Kidney (tissue), 13 donors: ENCODE measurements at regions not wholly inside any gene's neighbourhood (a gene's known extent, or its start where the extent isn't known, plus 50 kb on each side); places are given as distances from the start of the nearest gene placed in this dataset.
"Not testable (repeated sequence)": the region's sequence is repeated elsewhere in the genome, so short reads cannot be mapped to it uniquely, and the experiment has no call there.

Experiments
- DNase-seq, 5 donors: peaks; one replicate each; pipeline ENCODE4 v3.0.0-alpha.2; 2013 to 2020
- FAIRE-seq: peaks from 2 replicates; lab custom pipeline; 2012; peaks lifted over from hg19 to GRCh38; lab: Jason Lieb, UNC
- H3K27ac ChIP-seq, 2 donors: one replicate each; pipeline ENCODE4 v1.7.0; 2013; ENCODE audit warnings: low read depth in 2 of 2, low read length in 2 of 2, inconsistent platforms in 1 of 2
- H3K27me3 ChIP-seq: one replicate; pipeline ENCODE4 v1.7.1; 2013; ENCODE audit warnings: low read length, inconsistent platforms; ENCODE audit not compliant: control insufficient read depth, insufficient read depth
- H3K36me3 ChIP-seq, 3 donors: one replicate each; pipeline versions ENCODE4 v1.7.0 to v1.7.1; 2013; ENCODE audit warnings: low read length in 3 of 3, control low read depth in 1 of 3, inconsistent platforms in 1 of 3; ENCODE audit not compliant: insufficient read depth in 3 of 3, control insufficient read depth in 2 of 3
- H3K4me1 ChIP-seq, 3 donors: one replicate each; pipeline versions ENCODE4 v1.7.0 to v1.7.1; 2013; ENCODE audit warnings: low read length in 3 of 3, inconsistent platforms in 1 of 3, low read depth in 1 of 3; ENCODE audit not compliant: control insufficient read depth in 2 of 3, insufficient read depth in 2 of 3
- H3K4me3 ChIP-seq, 3 donors: one replicate each; pipeline versions ENCODE4 v1.7.0 to v1.8.1; 2013; ENCODE audit warnings: low read length in 3 of 3, control low read depth in 1 of 3, inconsistent platforms in 1 of 3
- H3K9ac ChIP-seq, 3 donors: one replicate each; pipeline versions ENCODE4 v1.7.0 to v1.7.1; 2013; ENCODE audit warnings: low read length in 3 of 3, control low read depth in 1 of 3, inconsistent platforms in 1 of 3
- H3K9me3 ChIP-seq, 3 donors: one replicate each; pipeline versions ENCODE4 v1.7.0 to v1.7.1; 2013; ENCODE audit warnings: low read length in 3 of 3, control low read depth in 1 of 3, inconsistent platforms in 1 of 3; ENCODE audit not compliant: control insufficient read depth in 2 of 3, insufficient read depth in 1 of 3
- intact Hi-C: fragments of 100-400 bp; cut with DNase I; formaldehyde crosslinking; loops from one replicate; pipeline ENCODE4 v1.11.1; 2022
- TF ChIP-seq, protein P1 (sequence below): IDR thresholded peaks from 3 replicates; pipeline ENCODE4 v1.5.1; 2012; ENCODE audit warnings: mild to moderate bottlenecking, moderate library complexity, borderline replicate concordance; ENCODE audit not compliant: insufficient read depth; ENCODE audit errors: extremely low read depth
- donor health status: control.
- donor health status: control.
- donor health status: control.
- donor health status: control.
- donor health status: control.
- donor health status: DM: yes; HTN: yes; CAD: no.
- donor health status: Normal renal cell carcinoma (clear cell type).

DNA sequence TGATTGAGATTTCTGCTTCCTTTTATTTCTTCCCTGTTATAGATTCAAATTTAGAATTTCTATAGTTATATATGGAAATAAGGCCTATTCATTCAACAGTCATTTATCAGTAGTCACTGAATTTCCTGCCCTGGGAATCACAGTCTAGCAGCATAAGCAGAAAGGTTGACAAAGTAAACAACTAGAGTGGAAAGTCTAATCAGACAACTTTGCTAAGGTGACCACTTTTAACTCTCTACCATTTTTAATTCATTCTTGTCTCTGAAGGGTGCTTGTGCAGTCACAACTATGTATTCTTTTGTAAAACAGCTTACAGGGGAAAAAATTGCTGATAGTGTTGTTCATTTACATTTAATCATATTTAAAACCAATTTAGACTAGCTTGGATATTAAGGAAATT, 66.1 kb upstream of the PLA2G4A start:
- intact Hi-C loops = no loop called here
- H3K4me3 ChIP-seq = no peak overlapping the region
- H3K36me3 ChIP-seq = no peaks in the 10 kb centered on the region
- no peaks in the 10 kb centered on the region for H3K9me3 ChIP-seq
- no peak overlapping the region for H3K9ac ChIP-seq
- H3K4me1 ChIP-seq = no peaks in the 10 kb centered on the region
- no peak overlapping the region for H3K27ac ChIP-seq
- H3K27me3 ChIP-seq = no peaks in the 10 kb centered on the region
- TF ChIP-seq, protein P1, sequence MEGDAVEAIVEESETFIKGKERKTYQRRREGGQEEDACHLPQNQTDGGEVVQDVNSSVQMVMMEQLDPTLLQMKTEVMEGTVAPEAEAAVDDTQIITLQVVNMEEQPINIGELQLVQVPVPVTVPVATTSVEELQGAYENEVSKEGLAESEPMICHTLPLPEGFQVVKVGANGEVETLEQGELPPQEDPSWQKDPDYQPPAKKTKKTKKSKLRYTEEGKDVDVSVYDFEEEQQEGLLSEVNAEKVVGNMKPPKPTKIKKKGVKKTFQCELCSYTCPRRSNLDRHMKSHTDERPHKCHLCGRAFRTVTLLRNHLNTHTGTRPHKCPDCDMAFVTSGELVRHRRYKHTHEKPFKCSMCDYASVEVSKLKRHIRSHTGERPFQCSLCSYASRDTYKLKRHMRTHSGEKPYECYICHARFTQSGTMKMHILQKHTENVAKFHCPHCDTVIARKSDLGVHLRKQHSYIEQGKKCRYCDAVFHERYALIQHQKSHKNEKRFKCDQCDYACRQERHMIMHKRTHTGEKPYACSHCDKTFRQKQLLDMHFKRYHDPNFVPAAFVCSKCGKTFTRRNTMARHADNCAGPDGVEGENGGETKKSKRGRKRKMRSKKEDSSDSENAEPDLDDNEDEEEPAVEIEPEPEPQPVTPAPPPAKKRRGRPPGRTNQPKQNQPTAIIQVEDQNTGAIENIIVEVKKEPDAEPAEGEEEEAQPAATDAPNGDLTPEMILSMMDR = no peak
- no peak for DNase-seq
- no peak for FAIRE-seq

DNA sequence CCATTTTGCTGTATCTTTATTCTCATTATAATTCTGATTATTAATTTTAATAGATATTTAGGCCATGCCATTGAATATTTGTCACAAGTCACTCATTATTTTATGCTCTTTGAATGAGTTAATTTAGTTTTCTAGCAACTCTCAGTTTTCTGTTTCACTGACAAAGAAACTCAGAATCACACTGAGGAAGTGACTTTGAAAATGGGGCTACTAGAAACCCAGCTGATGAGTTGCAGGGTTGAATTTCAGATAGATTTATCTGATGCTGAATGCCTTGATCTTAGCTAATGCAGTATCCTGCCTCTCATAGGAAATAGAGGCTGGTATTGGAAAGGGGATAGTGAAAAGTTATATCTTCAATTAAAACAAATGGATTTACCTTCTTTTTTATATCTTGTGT, 67.4 kb upstream of the PLA2G4A start:
- Histone ChIP-seq H3K4me1 (no peaks in the 10 kb centered on the region), H3K36me3 (no peaks in the 10 kb centered on the region), H3K9ac (no peak overlapping the region), H3K9me3 (no peaks in the 10 kb centered on the region), H3K27me3 (no peaks in the 10 kb centered on the region), H3K27ac (no peak overlapping the region), H3K4me3 (no peak overlapping the region)
- FAIRE-seq (no peak), DNase-seq (no peak)
- intact Hi-C loops = no loop called here
- TF ChIP-seq, protein P1 = no peak

DNA sequence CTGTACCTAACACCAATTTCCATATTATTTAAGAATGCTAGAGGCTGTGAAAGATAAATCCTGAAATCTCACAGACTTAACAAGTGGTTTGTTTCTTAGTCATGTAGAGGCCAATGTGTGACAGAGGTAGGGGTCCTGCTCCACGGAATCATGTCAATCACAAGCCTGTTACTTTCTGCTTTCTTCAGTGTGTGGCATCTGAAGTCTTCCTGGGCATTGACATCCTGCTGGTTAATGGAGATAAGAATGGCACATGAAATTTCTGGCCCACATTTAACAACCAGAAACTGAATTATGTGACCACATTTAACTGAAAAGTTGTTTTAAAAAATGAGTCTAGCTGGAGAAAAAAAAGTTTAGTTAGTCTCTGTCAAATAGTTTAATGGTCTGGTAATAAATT, 68.3 kb upstream of the PLA2G4A start:
- TF ChIP-seq, protein P1 = no peak

DNA sequence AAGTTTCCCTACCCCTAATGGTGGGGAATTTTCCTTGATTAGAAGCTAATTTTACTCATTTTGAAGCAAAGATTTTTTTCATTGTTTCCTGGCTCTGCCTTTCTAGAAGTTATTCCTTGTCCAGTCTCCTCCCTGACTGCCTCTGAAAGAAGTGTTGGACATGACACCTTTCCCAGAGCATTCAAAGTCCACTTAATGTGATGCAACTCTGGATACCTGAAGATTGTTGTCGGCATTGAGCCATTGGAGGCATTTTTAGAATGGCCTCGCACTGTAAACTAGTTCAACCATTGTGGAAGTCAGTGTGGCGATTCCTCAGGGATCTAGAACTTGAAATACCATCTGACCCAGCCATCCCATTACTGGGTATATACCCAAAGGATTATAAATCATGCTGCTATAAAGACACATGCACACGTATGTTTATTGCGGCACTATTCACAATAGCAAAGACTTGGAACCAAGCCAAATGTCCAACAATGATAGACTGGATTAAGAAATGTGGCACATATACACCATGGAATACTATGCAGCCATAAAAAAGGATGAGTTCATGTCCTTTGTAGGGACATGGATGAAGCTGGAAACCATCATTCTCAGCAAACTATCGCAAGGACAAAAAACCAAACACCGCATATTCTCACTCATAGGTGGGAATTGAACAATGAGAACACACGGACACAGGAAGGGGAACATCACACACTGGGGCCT, 69.7 kb upstream of the PLA2G4A start:
- H3K27me3 ChIP-seq, H3K4me3 ChIP-seq, H3K4me1 ChIP-seq, H3K9ac ChIP-seq, H3K9me3 ChIP-seq, H3K36me3 ChIP-seq, H3K27ac ChIP-seq, FAIRE-seq, DNase-seq, intact Hi-C loops: not testable (repeated sequence)

More for the DNA sequence above, 68.3 kb upstream of the PLA2G4A start:
- intact Hi-C loops = no loop called here
- FAIRE-seq (no peak), DNase-seq (no peak)
- H3K27me3 ChIP-seq = no peaks in the 10 kb centered on the region
- H3K27ac ChIP-seq = no peak overlapping the region
- no peak overlapping the region for H3K4me3 ChIP-seq
- H3K9ac ChIP-seq = no peak overlapping the region
- H3K9me3 ChIP-seq = no peaks in the 10 kb centered on the region
- H3K4me1 ChIP-seq = no peaks in the 10 kb centered on the region
- no peaks in the 10 kb centered on the region for H3K36me3 ChIP-seq
